Stomach (tissue), 4 donors: ENCODE measurements at regions not wholly inside any gene's neighbourhood (a gene's known extent, or its start where the extent isn't known, plus 50 kb on each side); places are given as distances from the start of the nearest gene placed in this dataset.

Experiments used
- CTCF ChIP-seq, 7 experiments: fragments of 450-650 bp in 4 of 7; fragments of 200-600 bp in 3 of 7; sonication (generic) in 3 of 7; IDR thresholded peaks; one replicate each; pipeline ENCODE4 v1.5.1; 2016 to 2019; ENCODE audit warnings: antibody characterized with exemption in 7 of 7, control low read depth in 2 of 7, mild to moderate bottlenecking in 1 of 7
- EP300 ChIP-seq: sonication (generic); formaldehyde crosslinking; IDR thresholded peaks from one replicate; pipeline ENCODE4 v1.6.1; 2017; ENCODE audit warnings: antibody characterized with exemption
- POLR2A ChIP-seq, 4 donors: fragments of 450-650 bp; IDR thresholded peaks; one replicate each; pipeline ENCODE4 v1.6.1; 2016; ENCODE audit warnings: antibody characterized with exemption in 4 of 4, control low read depth in 2 of 4, mild to moderate bottlenecking in 1 of 4, moderate library complexity in 1 of 4
- POLR2AphosphoS5 ChIP-seq, 3 donors: sonication (generic); formaldehyde crosslinking; IDR thresholded peaks; one replicate each; pipeline ENCODE4 v1.6.1; 2016; ENCODE audit warnings: antibody characterized with exemption in 3 of 3

DNA sequence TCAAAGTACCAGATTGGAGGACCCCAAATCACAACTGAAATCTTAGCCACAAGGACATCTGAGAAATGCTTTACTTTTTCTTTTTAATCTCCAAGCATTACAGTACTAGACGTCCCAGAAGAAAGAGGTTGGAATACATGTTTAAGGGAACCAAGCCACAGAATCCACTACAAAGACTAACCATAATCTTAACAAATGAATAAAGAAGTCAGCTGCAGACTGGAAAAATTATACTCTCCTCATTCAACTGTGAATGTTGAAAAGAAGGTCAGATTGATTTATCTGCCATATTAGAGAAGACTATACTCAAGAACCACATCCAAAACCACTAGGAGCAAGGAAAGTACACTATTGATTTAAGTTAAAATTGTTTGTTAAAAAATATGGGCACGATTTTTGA lies 102.1 kb upstream of the ABCB5 start:
- TF ChIP-seq POLR2A (IDR thresholded peaks at IDR 0.05) (no peak), EP300 (no peak), CTCF (IDR thresholded peaks at IDR 0.05) (no peak), POLR2AphosphoS5 (IDR thresholded peaks at IDR 0.05) (no peak)
